Psoas muscle (tissue), 7 donors: ENCODE measurements at regions not wholly inside any gene's neighbourhood (a gene's known extent, or its start where the extent isn't known, plus 50 kb on each side); places are given as distances from the start of the nearest gene placed in this dataset.

Experiments used
- ATAC-seq, 4 donors: fragments of 200-7000 bp; cut with Tn5 transposase; one replicate each; pipeline ENCODE4 v1.9.1; 2020; ENCODE audit warnings: moderate library complexity in 3 of 4, mild to moderate bottlenecking in 2 of 4
- DNase-seq, 2 donors: peaks; one replicate each; pipeline ENCODE4 v3.0.0-alpha.2; 2020
- H3K27ac ChIP-seq: fragments of 200-600 bp; one replicate; pipeline ENCODE4 v1.8.0; 2022
- H3K27me3 ChIP-seq, 3 donors: fragments of 200-600 bp in 1 of 3; one replicate each; pipeline versions ENCODE4 v1.6.1 to v1.8.0; 2013 to 2022; ENCODE audit warnings: low read length in 2 of 3, mild to moderate bottlenecking in 2 of 3, moderate library complexity in 1 of 3; ENCODE audit not compliant: insufficient read depth in 3 of 3
- H3K36me3 ChIP-seq, 2 donors: fragments of 200-600 bp in 1 of 2; one replicate each; pipeline versions ENCODE4 v1.6.1 to v1.8.0; 2013 to 2022; ENCODE audit warnings: low read depth in 1 of 2, mild to moderate bottlenecking in 1 of 2, moderate library complexity in 1 of 2; ENCODE audit not compliant: insufficient read depth in 1 of 2
- H3K4me1 ChIP-seq: fragments of 200-600 bp; one replicate; pipeline ENCODE4 v1.8.0; 2022
- H3K4me3 ChIP-seq: fragments of 200-600 bp; one replicate; pipeline ENCODE4 v1.8.0; 2022; ENCODE audit warnings: mild to moderate bottlenecking
- H3K9me3 ChIP-seq: fragments of 200-600 bp; one replicate; pipeline ENCODE4 v1.8.0; 2022
- WGBS, 3 donors: extraction: QIAGEN DNeasy Blood & Tissue Kit; methylation state at CpG; one replicate each; pipeline versions ENCODE4 v1.1.6 to v1.1.7; 2013; 5-methylcytosine and 5-hydroxymethylcytosine counted together
- intact Hi-C, 2 donors: fragments of 100-400 bp; cut with DNase I; formaldehyde crosslinking; loops; one replicate each; pipeline versions ENCODE4 v1.11.0 to v1.14.2; 2022
- TF ChIP-seq, protein P1 (sequence below): fragments of 200-600 bp; IDR thresholded peaks from one replicate; pipeline ENCODE4 v1.8.0; 2022; ENCODE audit warnings: antibody characterized with exemption
- donor health status: healthy with polysubstance abuse.
- donor health status: DM: no; HTN: no; CAD: no; lungs with moderate emphysema.
- donor health status: Bipolar disorder and iron deficiency.
- donor health status: healthy.
- donor health status: DM: yes; HTN: yes; CAD: no.
- donor health status: DM: no; HTN: no; CAD: no.
- donor health status: DM: yes; HTN: yes; CAD: no.

DNA sequence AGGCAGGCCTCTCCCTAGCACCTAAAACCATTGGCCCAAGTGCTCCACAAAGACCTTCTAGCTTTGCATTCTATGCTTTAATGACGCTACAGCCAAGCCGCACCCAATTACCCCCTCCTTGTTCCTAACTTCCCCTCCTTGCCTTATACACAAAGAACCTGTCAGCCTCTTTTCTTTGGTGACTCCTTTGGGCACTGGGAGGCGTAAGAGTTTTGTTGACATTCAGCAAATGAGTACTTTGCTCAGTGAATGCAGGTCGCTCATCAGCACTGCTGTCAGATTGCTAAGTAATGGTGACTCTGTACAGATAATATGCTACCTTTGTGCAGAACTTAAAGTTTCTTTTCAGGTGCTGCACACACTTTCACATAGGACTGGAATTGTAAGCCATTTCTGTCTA, 187.6 kb upstream of the FAM78B start:
- no peak overlapping the region for H3K4me3 ChIP-seq
- WGBS, 3 donors, result 60 to 72% (median 71%) methylated on average over 4 of the region's 4 CpGs
- no peak for DNase-seq
- H3K27me3 ChIP-seq, result peaks cover 0 to 5% (median 0%) of the 10 kb centered on the region in 3 donors
- ATAC-seq, result no peak
- no peaks in the 10 kb centered on the region for H3K4me1 ChIP-seq
- intact Hi-C loops, result no loop called here
- no peaks in the 10 kb centered on the region for H3K36me3 ChIP-seq
- TF ChIP-seq, protein P1, sequence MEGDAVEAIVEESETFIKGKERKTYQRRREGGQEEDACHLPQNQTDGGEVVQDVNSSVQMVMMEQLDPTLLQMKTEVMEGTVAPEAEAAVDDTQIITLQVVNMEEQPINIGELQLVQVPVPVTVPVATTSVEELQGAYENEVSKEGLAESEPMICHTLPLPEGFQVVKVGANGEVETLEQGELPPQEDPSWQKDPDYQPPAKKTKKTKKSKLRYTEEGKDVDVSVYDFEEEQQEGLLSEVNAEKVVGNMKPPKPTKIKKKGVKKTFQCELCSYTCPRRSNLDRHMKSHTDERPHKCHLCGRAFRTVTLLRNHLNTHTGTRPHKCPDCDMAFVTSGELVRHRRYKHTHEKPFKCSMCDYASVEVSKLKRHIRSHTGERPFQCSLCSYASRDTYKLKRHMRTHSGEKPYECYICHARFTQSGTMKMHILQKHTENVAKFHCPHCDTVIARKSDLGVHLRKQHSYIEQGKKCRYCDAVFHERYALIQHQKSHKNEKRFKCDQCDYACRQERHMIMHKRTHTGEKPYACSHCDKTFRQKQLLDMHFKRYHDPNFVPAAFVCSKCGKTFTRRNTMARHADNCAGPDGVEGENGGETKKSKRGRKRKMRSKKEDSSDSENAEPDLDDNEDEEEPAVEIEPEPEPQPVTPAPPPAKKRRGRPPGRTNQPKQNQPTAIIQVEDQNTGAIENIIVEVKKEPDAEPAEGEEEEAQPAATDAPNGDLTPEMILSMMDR, result no peak
- no peak overlapping the region for H3K27ac ChIP-seq
- H3K9me3 ChIP-seq, result no peaks in the 10 kb centered on the region

DNA sequence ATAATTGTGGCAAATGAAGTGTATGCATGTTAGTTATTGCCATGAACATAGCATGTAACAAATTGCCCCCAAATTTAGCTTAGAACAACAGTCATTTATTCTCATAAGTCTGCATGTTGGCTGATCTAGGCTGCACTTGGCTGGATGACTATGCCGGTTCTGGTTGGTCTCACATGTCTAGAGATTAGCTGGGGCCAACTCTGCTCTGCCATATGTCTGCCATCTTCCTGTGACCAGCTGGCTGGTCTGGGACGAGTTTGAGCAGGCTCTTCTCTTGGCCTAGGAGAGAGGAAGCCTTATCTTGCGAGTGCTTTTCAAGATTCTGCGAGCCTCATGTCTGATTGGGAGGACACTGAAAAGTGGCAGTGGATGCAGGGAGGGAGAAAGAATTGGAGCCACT, 198.3 kb upstream of the FAM78B start:
- Histone ChIP-seq H3K36me3 (no peaks in the 10 kb centered on the region), H3K27me3 (no peaks in the 10 kb centered on the region), H3K9me3 (no peaks in the 10 kb centered on the region), H3K4me1 (no peaks in the 10 kb centered on the region), H3K4me3 (no peak overlapping the region), H3K27ac (no peak overlapping the region)
- intact Hi-C loops, result no loop called here
- 68 to 73% (median 73%) methylated on average over 4 of the region's 4 CpGs for WGBS, 3 donors
- TF ChIP-seq, protein P1, result no peak
- ATAC-seq (no peak), DNase-seq (no peak)

DNA sequence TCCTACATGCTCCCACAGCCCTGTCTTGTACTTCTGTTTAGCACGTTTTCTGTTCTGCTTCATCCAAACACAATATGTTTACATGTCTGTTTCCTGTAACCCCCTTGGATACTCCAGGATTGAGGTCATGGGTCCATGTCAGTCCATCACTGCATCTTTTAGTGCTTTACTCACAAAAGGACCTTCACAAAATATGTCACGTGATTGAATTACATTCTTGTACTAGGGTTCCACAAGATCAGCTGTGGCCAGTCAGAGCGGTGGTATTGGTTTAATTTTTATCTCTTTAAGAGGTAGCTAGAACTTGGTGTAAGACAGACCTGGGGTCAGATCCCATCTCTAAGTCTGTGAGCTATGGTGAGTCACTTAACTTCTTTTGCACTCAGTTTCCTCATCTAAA, 201.2 kb upstream of the FAM78B start:
- no peak overlapping the region for H3K27ac ChIP-seq
- no peak overlapping the region for H3K4me3 ChIP-seq
- DNase-seq, result no peak
- WGBS, 3 donors, result 61 to 69% (median 64%) methylated on average over 3 of the region's 3 CpGs
- intact Hi-C loops, result no loop called here
- no peaks in the 10 kb centered on the region for H3K27me3 ChIP-seq
- H3K36me3 ChIP-seq, result no peaks in the 10 kb centered on the region
- TF ChIP-seq, protein P1, result no peak
- no peaks in the 10 kb centered on the region for H3K9me3 ChIP-seq
- no peak for ATAC-seq
- no peaks in the 10 kb centered on the region for H3K4me1 ChIP-seq

DNA sequence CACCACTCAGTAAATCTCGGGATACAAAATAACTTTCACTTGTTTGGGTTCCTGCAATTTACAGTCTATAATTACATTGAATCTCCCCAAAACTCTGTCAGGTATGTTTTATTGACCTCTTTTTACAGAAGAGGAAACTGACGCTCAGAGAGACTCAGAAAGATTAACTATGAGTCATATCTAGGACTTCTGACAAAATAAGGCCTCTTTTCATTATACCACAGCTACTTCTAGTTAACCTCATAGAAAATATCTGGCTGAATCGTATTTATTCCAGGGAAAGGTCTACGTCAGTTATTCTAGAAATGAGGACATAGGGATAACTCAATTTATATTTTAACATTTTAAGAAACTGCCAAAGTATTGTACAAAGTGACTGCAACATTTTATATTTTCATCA, 211.1 kb upstream of the FAM78B start:
- Histone ChIP-seq H3K4me1 (peaks cover 18% of the 10 kb centered on the region), H3K36me3 (no peaks in the 10 kb centered on the region), H3K27ac (no peak overlapping the region), H3K4me3 (no peak overlapping the region), H3K9me3 (no peaks in the 10 kb centered on the region), H3K27me3 (no peaks in the 10 kb centered on the region)
- intact Hi-C loops, result loop anchor here in 1 of 2 donors (5.0 kb wide), 1 partner anchor 211 kb away; the partner anchor contains the start of gene FAM78B
- ATAC-seq, result no peak
- TF ChIP-seq, protein P1, result no peak
- no peak for DNase-seq
- WGBS, 3 donors, result 77 to 87% (median 82%) methylated on average over 4 of the region's 4 CpGs

DNA sequence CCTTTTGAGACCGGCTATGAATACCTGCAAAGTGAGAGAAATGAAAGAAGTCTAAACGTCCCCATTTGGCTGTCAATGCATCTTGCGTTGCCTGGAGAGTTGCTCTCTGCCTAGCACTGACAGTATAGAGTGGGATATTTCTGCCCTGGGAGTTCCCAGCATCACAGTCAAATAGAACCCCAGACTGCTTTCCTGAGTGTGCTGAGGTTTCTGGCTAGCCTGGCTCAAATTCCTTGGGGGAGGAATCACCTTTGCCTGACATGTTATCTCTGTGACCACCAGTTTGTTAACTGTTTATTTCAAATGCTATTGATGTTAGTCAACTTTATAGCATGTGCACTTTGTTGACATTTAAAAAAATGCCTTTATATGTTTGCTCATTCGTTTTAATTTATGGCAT, 212.0 kb upstream of the FAM78B start:
- ATAC-seq (peak; percentile 72 to 78 (median 74)), DNase-seq (no peak)
- Histone ChIP-seq H3K27me3 (no peaks in the 10 kb centered on the region), H3K9me3 (no peaks in the 10 kb centered on the region), H3K27ac (peak overlapping the region; percentile 87), H3K4me3 (peak overlapping the region; percentile 19), H3K36me3 (no peaks in the 10 kb centered on the region), H3K4me1 (peaks cover 18% of the 10 kb centered on the region)
- intact Hi-C loops, result loop anchor here in 1 of 2 donors (5.0 kb wide), 1 partner anchor 212 kb away; the partner anchor contains the start of gene FAM78B
- WGBS, 3 donors, result 33 to 63% (median 44%) methylated on average over 4 of the region's 4 CpGs
- TF ChIP-seq, protein P1, result no peak
